Hepatocyte (in vitro differentiated cells): ENCODE measurements at regions not wholly inside any gene's neighbourhood (a gene's known extent, or its start where the extent isn't known, plus 50 kb on each side); places are given as distances from the start of the nearest gene placed in this dataset.

Source experiments
- EZH2 ChIP-seq: fragments of 200-600 bp; sonication (generic); IDR thresholded peaks from 2 replicates; pipeline ENCODE4 v1.6.1; 2016; ENCODE audit warnings: antibody characterized with exemption, mild to moderate bottlenecking, borderline replicate concordance
- TF ChIP-seq, protein P1 (sequence below): fragments of 200-600 bp; sonication (generic); IDR thresholded peaks from 2 replicates; pipeline ENCODE4 v1.5.1; 2016; ENCODE audit warnings: antibody characterized with exemption, mild to moderate bottlenecking; ENCODE audit not compliant: poor library complexity

DNA sequence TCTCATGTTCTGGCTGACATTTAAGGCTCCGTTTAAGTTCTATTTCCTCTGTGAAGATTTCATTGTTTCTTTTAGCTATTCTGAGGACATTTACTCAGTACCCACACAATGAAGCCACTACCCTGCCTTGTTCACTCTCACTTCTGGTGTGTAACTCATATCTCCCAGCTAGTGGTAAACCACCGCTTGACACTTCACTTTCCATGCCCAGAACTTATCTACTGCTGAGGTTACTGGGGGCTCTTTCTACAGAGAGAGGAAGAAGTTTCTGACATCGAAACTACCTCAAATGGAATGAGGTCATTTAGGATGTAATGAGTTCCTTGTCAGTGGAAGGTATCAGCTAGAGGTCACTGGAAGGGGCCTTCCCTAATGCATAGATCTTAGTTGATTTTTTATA, 501.5 kb downstream of the DMAC1 start:
- TF ChIP-seq, protein P1, sequence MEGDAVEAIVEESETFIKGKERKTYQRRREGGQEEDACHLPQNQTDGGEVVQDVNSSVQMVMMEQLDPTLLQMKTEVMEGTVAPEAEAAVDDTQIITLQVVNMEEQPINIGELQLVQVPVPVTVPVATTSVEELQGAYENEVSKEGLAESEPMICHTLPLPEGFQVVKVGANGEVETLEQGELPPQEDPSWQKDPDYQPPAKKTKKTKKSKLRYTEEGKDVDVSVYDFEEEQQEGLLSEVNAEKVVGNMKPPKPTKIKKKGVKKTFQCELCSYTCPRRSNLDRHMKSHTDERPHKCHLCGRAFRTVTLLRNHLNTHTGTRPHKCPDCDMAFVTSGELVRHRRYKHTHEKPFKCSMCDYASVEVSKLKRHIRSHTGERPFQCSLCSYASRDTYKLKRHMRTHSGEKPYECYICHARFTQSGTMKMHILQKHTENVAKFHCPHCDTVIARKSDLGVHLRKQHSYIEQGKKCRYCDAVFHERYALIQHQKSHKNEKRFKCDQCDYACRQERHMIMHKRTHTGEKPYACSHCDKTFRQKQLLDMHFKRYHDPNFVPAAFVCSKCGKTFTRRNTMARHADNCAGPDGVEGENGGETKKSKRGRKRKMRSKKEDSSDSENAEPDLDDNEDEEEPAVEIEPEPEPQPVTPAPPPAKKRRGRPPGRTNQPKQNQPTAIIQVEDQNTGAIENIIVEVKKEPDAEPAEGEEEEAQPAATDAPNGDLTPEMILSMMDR, result no peak
- TF ChIP-seq EZH2, result no peak
